ENCODE measurements at regions not wholly inside any gene's neighbourhood (a gene's known extent, or its start where the extent isn't known, plus 50 kb on each side); places are given as distances from the start of the nearest gene placed in this dataset.
"Not testable (repeated sequence)": the region's sequence is repeated elsewhere in the genome, so short reads cannot be mapped to it uniquely, and the experiment has no call there.

DNA sequence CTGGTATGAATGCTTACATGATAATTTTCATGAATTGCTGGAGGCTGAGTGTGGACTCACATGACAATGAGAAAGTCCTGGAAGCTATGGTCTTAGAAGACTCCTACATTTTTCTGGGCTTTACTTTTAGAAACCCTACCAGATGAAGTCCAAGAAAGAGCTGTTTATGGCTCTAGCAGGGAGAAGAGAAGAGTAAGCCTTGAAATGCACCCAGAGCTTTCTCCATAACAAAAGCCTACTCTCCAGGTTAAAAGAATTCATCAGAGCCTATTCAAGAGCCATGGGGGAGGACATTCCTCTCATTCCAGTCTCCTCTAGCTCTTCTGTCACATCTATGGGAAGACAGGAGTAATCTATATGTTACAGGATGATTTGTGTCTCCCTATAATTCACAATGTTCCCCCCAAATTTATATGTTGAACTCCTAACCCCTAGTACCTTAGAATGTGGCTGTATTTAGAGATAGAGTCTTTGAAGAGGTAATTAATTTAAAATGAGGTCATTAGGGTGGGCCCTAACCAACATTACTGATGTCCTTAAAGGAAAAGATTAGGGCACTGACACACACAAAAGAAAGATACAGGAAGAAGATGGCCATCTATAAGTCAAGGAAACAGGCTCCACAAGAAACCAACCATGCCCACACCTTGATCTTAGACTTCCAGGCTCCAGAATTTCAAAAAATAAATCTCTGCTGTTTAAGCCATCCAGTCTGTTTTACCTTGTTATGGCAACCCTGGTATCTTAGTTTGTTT lies 193.8 kb upstream of the PTER start:
- no peak overlapping the region for H3K4me3 ChIP-seq (ENCODE audit: low read depth, low read length)
- no peak for TF ChIP-seq CTCF (IDR thresholded peaks at IDR 0.05; ENCODE audit: control insufficient read depth, extremely low read depth, insufficient read depth)
- DNase-seq (ENCODE audit: low read depth): no peak

DNA sequence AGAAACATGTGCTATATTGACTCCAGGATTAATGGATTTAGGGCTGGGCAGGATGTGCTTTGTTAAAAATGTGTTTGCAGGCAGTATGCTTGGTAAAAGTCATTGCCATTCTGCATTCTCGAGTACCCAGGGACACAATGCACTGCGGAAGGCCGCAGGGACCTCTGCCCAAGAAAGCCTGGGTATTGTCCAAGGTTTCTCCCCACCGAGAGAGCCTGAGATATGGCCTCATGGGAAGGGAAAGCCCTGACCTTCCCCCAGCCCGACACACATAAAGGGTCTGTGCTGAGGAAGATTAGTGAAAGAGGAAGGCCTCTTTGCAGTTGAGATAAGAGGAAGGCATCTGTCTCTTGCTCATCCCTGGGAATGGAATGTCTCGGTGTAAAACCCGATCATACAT lies 186.7 kb upstream of the PTER start:
- DNase-seq (ENCODE audit: low read depth); H3K4me3 ChIP-seq (ENCODE audit: low read depth, low read length): not testable (repeated sequence)

DNA sequence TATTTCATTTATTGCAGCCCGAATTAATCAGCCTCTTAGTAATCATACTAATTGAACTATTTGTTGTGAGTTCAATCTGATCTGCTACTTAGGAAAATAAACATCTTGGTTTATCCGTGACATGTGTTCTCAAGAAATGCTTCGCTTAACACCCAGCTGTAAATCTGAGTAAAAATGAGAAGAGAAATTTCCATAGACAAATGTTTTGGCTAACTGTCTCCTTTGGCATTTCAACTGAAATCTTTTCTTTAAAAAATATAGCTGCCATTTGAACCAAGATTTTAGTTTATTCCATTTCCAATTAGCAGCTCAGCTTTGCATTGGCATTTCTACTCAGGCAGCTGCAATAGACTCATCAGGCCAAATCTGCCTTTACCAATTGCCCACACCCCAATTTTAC lies 180.5 kb upstream of the PTER start:
- DNase-seq (ENCODE audit: low read depth): no peak
- TF ChIP-seq CTCF (IDR thresholded peaks at IDR 0.05; ENCODE audit: control insufficient read depth, extremely low read depth, insufficient read depth): no peak
- no peak overlapping the region for H3K4me3 ChIP-seq (ENCODE audit: low read depth, low read length)

DNA sequence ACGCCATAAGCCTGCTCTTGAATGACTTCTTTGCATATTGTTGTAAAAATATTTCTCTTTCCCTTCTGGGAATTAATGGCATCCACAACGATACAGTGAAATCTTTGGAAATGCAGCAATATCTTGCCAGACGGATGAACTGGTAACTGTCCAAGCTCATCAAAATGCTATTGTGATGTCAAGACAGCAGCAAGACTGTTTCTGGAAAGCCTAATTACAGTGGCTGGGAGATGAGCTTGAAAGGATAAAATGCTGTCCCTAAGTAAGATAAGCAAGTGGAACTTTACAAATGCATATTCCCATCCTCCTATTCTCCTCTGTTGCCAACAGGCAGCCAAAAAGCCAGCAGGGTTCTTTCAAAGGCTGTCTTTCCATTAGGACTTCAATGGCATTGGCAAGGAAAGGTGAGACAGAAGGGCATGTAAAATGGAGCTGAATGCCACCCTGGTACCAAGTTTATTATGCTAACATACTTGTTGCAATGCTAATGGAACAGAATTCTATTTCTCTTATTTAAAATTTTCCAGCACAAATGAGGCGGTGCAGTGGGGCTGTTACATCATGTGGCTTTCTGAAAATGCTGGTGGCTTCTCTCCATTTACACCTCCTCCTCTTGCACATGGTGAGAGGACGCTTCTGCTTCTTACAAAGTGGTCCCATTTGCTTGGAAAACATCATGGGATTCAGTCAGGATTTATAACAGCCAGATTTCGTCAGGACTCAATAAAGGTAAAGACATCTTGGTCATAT lies 178.3 kb upstream of the PTER start:
- TF ChIP-seq CTCF (IDR thresholded peaks at IDR 0.05; ENCODE audit: control insufficient read depth, extremely low read depth, insufficient read depth): no peak
- DNase-seq (ENCODE audit: low read depth): no peak
- no peak overlapping the region for H3K4me3 ChIP-seq (ENCODE audit: low read depth, low read length)

- DNase-seq (ENCODE audit: low read depth): no peak
- H3K4me3 ChIP-seq (ENCODE audit: low read depth, low read length): no peak overlapping the region
- no peak for TF ChIP-seq CTCF (IDR thresholded peaks at IDR 0.05; ENCODE audit: control insufficient read depth, extremely low read depth, insufficient read depth)
Observed at GRCh38 chr10:16259726-16260125, 177.1 kb upstream of the PTER start.

- H3K4me3 ChIP-seq (ENCODE audit: low read depth, low read length): no peak overlapping the region
- DNase-seq (ENCODE audit: low read depth): no peak
- TF ChIP-seq CTCF (IDR thresholded peaks at IDR 0.05; ENCODE audit: control insufficient read depth, extremely low read depth, insufficient read depth): no peak
Observed at GRCh38 chr10:16260388-16260787, 176.4 kb upstream of the PTER start.

DNA sequence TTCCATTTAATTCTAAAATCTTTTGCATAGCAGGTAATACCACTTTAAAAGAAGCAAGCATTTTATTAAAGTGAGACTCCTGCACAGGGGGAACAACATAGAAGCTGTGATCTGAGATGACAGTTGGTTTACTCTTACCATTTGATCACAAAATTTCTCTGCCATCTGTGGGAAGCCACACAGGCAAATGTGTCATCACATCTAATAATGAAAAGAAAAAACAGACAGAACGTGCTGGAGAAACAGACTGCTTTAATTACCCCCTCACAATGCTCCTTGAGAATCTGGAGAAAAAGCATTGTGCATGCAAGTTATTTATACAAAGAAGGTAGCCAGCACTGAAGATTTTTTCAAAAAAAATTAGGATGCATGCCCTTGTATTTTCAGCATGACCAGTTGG lies 165.2 kb upstream of the PTER start:
- no peak for DNase-seq (ENCODE audit: low read depth)
- no peak for TF ChIP-seq CTCF (IDR thresholded peaks at IDR 0.05; ENCODE audit: control insufficient read depth, extremely low read depth, insufficient read depth)
- no peak overlapping the region for H3K4me3 ChIP-seq (ENCODE audit: low read depth, low read length)
